HCT116 (cell line): ENCODE measurements at regions not wholly inside any gene's neighbourhood (a gene's known extent, or its start where the extent isn't known, plus 50 kb on each side); places are given as distances from the start of the nearest gene placed in this dataset.

Experiments used
- ATF3 ChIP-seq: IDR thresholded peaks from 2 replicates; pipeline ENCODE4 v1.6.1; 2012
- CBX3 ChIP-seq: IDR thresholded peaks from 2 replicates; pipeline ENCODE4 v1.6.1; 2012; ENCODE audit warnings: low read depth
- CTCF ChIP-seq, 3 experiments: fragments of 200-600 bp in 1 of 3; sonication (generic) in 1 of 3; IDR thresholded peaks in 2 of 3; conservative IDR thresholded peaks in 1 of 3; 2 replicates each; pipeline ENCODE4 v1.5.1; 2012 to 2017; ENCODE audit warnings: low read depth in 2 of 3, low read length in 2 of 3, antibody characterized with exemption in 1 of 3, borderline replicate concordance in 1 of 3, control low read depth in 1 of 3, mild to moderate bottlenecking in 1 of 3, mixed read lengths in 1 of 3, mixed run types in 1 of 3, moderate library complexity in 1 of 3; ENCODE audit not compliant: insufficient read depth in 1 of 3
- EZH2 ChIP-seq: fragments of 200-600 bp; sonication (generic); IDR thresholded peaks from 2 replicates; pipeline ENCODE4 v1.6.1; 2017; ENCODE audit warnings: antibody characterized with exemption, mixed run types
- POLR2A ChIP-seq: IDR thresholded peaks from 2 replicates; pipeline ENCODE4 v1.7.0; 2011; ENCODE audit warnings: borderline replicate concordance; ENCODE audit not compliant: insufficient read depth, insufficient read length; ENCODE audit errors: extremely low read depth
- REST ChIP-seq: IDR thresholded peaks from 2 replicates; pipeline ENCODE4 v1.6.1; 2012; ENCODE audit warnings: low read depth
- ZFX ChIP-seq: fragments of 450-650 bp; IDR thresholded peaks from 2 replicates; pipeline ENCODE4 v1.6.1; 2017

- TF ChIP-seq REST (no peak), EZH2 (no peak), ATF3 (no peak), CTCF (IDR thresholded peaks at IDR 0.05 in 2 of 3, conservative IDR thresholded peaks at IDR 0.05 in 1 of 3; ENCODE audit: borderline replicate concordance in 1 of 3, insufficient read depth in 1 of 3, low read depth in 2 of 3, low read length in 2 of 3) (no peak), ZFX (no peak), CBX3 (no peak), POLR2A (no peak)
Observed at GRCh38 chr10:131560166-131560565, 248.6 kb upstream of the TCERG1L start.
